ENCODE measurements at regions not wholly inside any gene's neighbourhood (a gene's known extent, or its start where the extent isn't known, plus 50 kb on each side); places are given as distances from the start of the nearest gene placed in this dataset.
A peak's percentile ranks its signal among the peaks of the same experiment; 100 is the strongest.
"Not testable (repeated sequence)": the region's sequence is repeated elsewhere in the genome, so short reads cannot be mapped to it uniquely, and the experiment has no call there.

- DNase-seq (ENCODE audit: low read depth): no peak
Measured at GRCh38 chr21:25487046-25487594, 120.2 kb downstream of the MRPL39 start.

- DNase-seq (ENCODE audit: low read depth): no peak
Measured at GRCh38 chr21:25485914-25486313, 121.4 kb downstream of the MRPL39 start.

GRCh38 chr21:25467896-25468295 lies 139.4 kb downstream of the MRPL39 start:
- no peak for DNase-seq (ENCODE audit: low read depth)

GRCh38 chr21:25467071-25467470 lies 140.2 kb downstream of the MRPL39 start:
- DNase-seq (ENCODE audit: low read depth): not testable (repeated sequence)

GRCh38 chr21:25466470-25466869 lies 140.8 kb downstream of the MRPL39 start:
- DNase-seq (ENCODE audit: low read depth): no peak

GRCh38 chr21:25465263-25465662 lies 142.0 kb downstream of the MRPL39 start:
- no peak for DNase-seq (ENCODE audit: low read depth)

- DNase-seq (ENCODE audit: low read depth): no peak
Measured at GRCh38 chr21:25464275-25464674, 143.0 kb downstream of the MRPL39 start.

- no peak for DNase-seq (ENCODE audit: low read depth)
Measured at GRCh38 chr21:25462517-25462971, 144.7 kb downstream of the MRPL39 start.

- DNase-seq (ENCODE audit: low read depth): no peak
Measured at GRCh38 chr21:25461725-25462124, 145.6 kb downstream of the MRPL39 start.

GRCh38 chr21:25459993-25460392 lies 147.3 kb downstream of the MRPL39 start:
- no peak for DNase-seq (ENCODE audit: low read depth)

- DNase-seq (ENCODE audit: low read depth): no peak
Measured at GRCh38 chr21:25459365-25459764, 147.9 kb downstream of the MRPL39 start.

- DNase-seq (ENCODE audit: low read depth): no peak
Measured at GRCh38 chr21:25458484-25458883, 148.8 kb downstream of the MRPL39 start.

- no peak for DNase-seq (ENCODE audit: low read depth)
Measured at GRCh38 chr21:25457946-25458345, 149.3 kb downstream of the MRPL39 start.

GRCh38 chr21:25457411-25457810 lies 149.9 kb downstream of the MRPL39 start:
- no peak for DNase-seq (ENCODE audit: low read depth)

GRCh38 chr21:25456672-25457071 lies 150.6 kb downstream of the MRPL39 start:
- DNase-seq (ENCODE audit: low read depth): peak; percentile 26

- no peak for DNase-seq (ENCODE audit: low read depth)
Measured at GRCh38 chr21:25453524-25453923, 153.8 kb downstream of the MRPL39 start.

GRCh38 chr21:25449950-25450349 lies 157.3 kb downstream of the MRPL39 start:
- DNase-seq (ENCODE audit: low read depth): no peak

GRCh38 chr21:25441835-25442234 lies 165.4 kb downstream of the MRPL39 start:
- DNase-seq (ENCODE audit: low read depth): no peak

GRCh38 chr21:25437465-25437864 lies 169.8 kb downstream of the MRPL39 start:
- DNase-seq (ENCODE audit: low read depth): not testable (repeated sequence)

GRCh38 chr21:25428537-25428936 lies 178.7 kb downstream of the MRPL39 start:
- no peak for DNase-seq (ENCODE audit: low read depth)

GRCh38 chr21:25427828-25428227 lies 179.5 kb downstream of the MRPL39 start:
- DNase-seq (ENCODE audit: low read depth): no peak

- no peak for DNase-seq (ENCODE audit: low read depth)
Measured at GRCh38 chr21:25426580-25426979, 180.7 kb downstream of the MRPL39 start.

GRCh38 chr21:25425156-25425555 lies 182.1 kb downstream of the MRPL39 start:
- no peak for DNase-seq (ENCODE audit: low read depth)

GRCh38 chr21:25424634-25425033 lies 182.6 kb downstream of the MRPL39 start:
- DNase-seq (ENCODE audit: low read depth): no peak

GRCh38 chr21:25424048-25424447 lies 183.2 kb downstream of the MRPL39 start:
- no peak for DNase-seq (ENCODE audit: low read depth)
